GM12875 (cell line): ENCODE measurements at regions not wholly inside any gene's neighbourhood (a gene's known extent, or its start where the extent isn't known, plus 50 kb on each side); places are given as distances from the start of the nearest gene placed in this dataset.

Experiments
- H3K4me3 ChIP-seq: one replicate; pipeline ENCODE4 v1.5.1; 2011; ENCODE audit warnings: low read depth, low read length, control low read depth
- CTCF ChIP-seq: IDR thresholded peaks from 2 replicates; pipeline ENCODE4 v1.5.1; 2011; ENCODE audit warnings: low read depth, mild to moderate bottlenecking, control low read depth, inconsistent platforms, low read length, moderate library complexity, borderline replicate concordance; ENCODE audit not compliant: insufficient read depth

- H3K4me3 ChIP-seq, result no peak overlapping the region
- no peak for TF ChIP-seq CTCF
Measured at GRCh38 chr5:91495699-91496098, 112.6 kb upstream of the ARRDC3 start.

- no peak for TF ChIP-seq CTCF
- H3K4me3 ChIP-seq, result no peak overlapping the region
Measured at GRCh38 chr5:91494447-91494996, 111.4 kb upstream of the ARRDC3 start.

- H3K4me3 ChIP-seq, result no peak overlapping the region
- TF ChIP-seq CTCF, result no peak
Measured at GRCh38 chr5:91493086-91493485, 110.0 kb upstream of the ARRDC3 start.

- no peak overlapping the region for H3K4me3 ChIP-seq
- TF ChIP-seq CTCF, result no peak
Measured at GRCh38 chr5:91491229-91491628, 108.1 kb upstream of the ARRDC3 start.

GRCh38 chr5:91490316-91490715 lies 107.2 kb upstream of the ARRDC3 start:
- TF ChIP-seq CTCF, result no peak
- no peak overlapping the region for H3K4me3 ChIP-seq

- TF ChIP-seq CTCF, result no peak
Measured at GRCh38 chr5:91487420-91487819, 104.3 kb upstream of the ARRDC3 start.

GRCh38 chr5:91486638-91487037 lies 103.5 kb upstream of the ARRDC3 start:
- no peak overlapping the region for H3K4me3 ChIP-seq
- TF ChIP-seq CTCF, result no peak

More at GRCh38 chr5:91487420-91487819, 104.3 kb upstream of the ARRDC3 start:
- no peak overlapping the region for H3K4me3 ChIP-seq
